Neural cell (in vitro differentiated cells): ENCODE measurements at regions not wholly inside any gene's neighbourhood (a gene's known extent, or its start where the extent isn't known, plus 50 kb on each side); places are given as distances from the start of the nearest gene placed in this dataset.

Experiments
- H2AFZ ChIP-seq: fragments of 200-600, 300-800 bp; sonication (generic), shearing (Covaris generic); 2 replicates; pipeline ENCODE4 v1.6.0; 2014; ENCODE audit warnings: low read depth, mild to moderate bottlenecking, antibody characterized with exemption, low read length, moderate library complexity
- H3F3A ChIP-seq: fragments of 200-600 bp; shearing (Covaris generic); 2 replicates; pipeline ENCODE4 v1.6.1; 2016; ENCODE audit warnings: mild to moderate bottlenecking, moderate library complexity, mixed read lengths, antibody characterized with exemption, low read length; ENCODE audit not compliant: insufficient read depth, poor library complexity, severe bottlenecking
- H3K27ac ChIP-seq: fragments of 200-600, 300-800 bp; sonication (generic), shearing (Covaris generic); 2 replicates; pipeline ENCODE4 v1.5.1; 2014; ENCODE audit warnings: mild to moderate bottlenecking, low read length, moderate library complexity
- H3K27me3 ChIP-seq: fragments of 300-800, 200-600 bp; sonication (generic), shearing (Covaris generic); 2 replicates; pipeline ENCODE4 v1.6.0; 2014; ENCODE audit warnings: mild to moderate bottlenecking, low read depth, low read length, moderate library complexity; ENCODE audit not compliant: insufficient read depth
- H3K36me3 ChIP-seq: fragments of 300-800, 200-600 bp; sonication (generic), shearing (Covaris generic); 2 replicates; pipeline ENCODE4 v1.5.1; 2014; ENCODE audit warnings: mild to moderate bottlenecking, antibody characterized with exemption, low read length, moderate library complexity; ENCODE audit not compliant: insufficient read depth
- H3K4me2 ChIP-seq: fragments of 300-800, 200-600 bp; sonication (generic), shearing (Covaris generic); 2 replicates; pipeline ENCODE4 v1.6.0; 2014; ENCODE audit warnings: mild to moderate bottlenecking, low read length
- H3K4me3 ChIP-seq: fragments of 300-800, 200-600 bp; sonication (generic), shearing (Covaris generic); 2 replicates; pipeline ENCODE4 v1.5.1; 2014; ENCODE audit warnings: mild to moderate bottlenecking, low read length, moderate library complexity
- H3K79me2 ChIP-seq: fragments of 200-600 bp; shearing (Covaris generic); replicated peaks from 2 replicates; pipeline ENCODE4 v1.6.0; 2014; ENCODE audit warnings: mild to moderate bottlenecking, low read length, moderate library complexity; ENCODE audit not compliant: insufficient read depth
- H3K9ac ChIP-seq: fragments of 300-800, 200-600 bp; sonication (generic), shearing (Covaris generic); 2 replicates; pipeline ENCODE4 v1.6.1; 2016; ENCODE audit warnings: mild to moderate bottlenecking, low read length, mixed read lengths
- H3K9me2 ChIP-seq: fragments of 200-600 bp; shearing (Covaris generic); 2 replicates; pipeline ENCODE4 v1.6.1; 2016; ENCODE audit warnings: mild to moderate bottlenecking, low read length, mixed read lengths; ENCODE audit not compliant: insufficient read depth
- H3K9me3 ChIP-seq: fragments of 200-600, 300-800 bp; sonication (generic), shearing (Covaris generic); 2 replicates; pipeline ENCODE4 v1.6.1; 2016; ENCODE audit warnings: mild to moderate bottlenecking, mixed run types, low read length, moderate library complexity, mixed read lengths
- H4K20me1 ChIP-seq: fragments of 200-600 bp; shearing (Covaris generic); 2 replicates; pipeline ENCODE4 v1.6.1; 2016; ENCODE audit warnings: mild to moderate bottlenecking, mixed run types; ENCODE audit not compliant: insufficient read depth
- CTCF ChIP-seq: fragments of 450-650 bp; IDR thresholded peaks from 2 replicates; pipeline ENCODE4 v1.5.1; 2014; ENCODE audit warnings: antibody characterized with exemption, mild to moderate bottlenecking, moderate library complexity; ENCODE audit not compliant: poor library complexity, severe bottlenecking
- EP300 ChIP-seq: fragments of 450-650 bp; conservative IDR thresholded peaks from 2 replicates; pipeline ENCODE4 v1.6.1; 2014; ENCODE audit warnings: antibody characterized with exemption, mild to moderate bottlenecking, moderate library complexity; ENCODE audit not compliant: poor library complexity, severe bottlenecking
- EZH2 ChIP-seq: fragments of 200-600, 300-800 bp; shearing (Covaris generic), sonication (generic); IDR thresholded peaks from 2 replicates; pipeline ENCODE4 v1.6.1; 2014; ENCODE audit warnings: antibody characterized with exemption, low read length, borderline replicate concordance, mild to moderate bottlenecking; ENCODE audit not compliant: insufficient read depth, poor library complexity, severe bottlenecking
- MXI1 ChIP-seq: fragments of 450-650 bp; conservative IDR thresholded peaks from 2 replicates; pipeline ENCODE4 v1.6.1; 2014; ENCODE audit warnings: antibody characterized with exemption, mild to moderate bottlenecking; ENCODE audit not compliant: poor library complexity, severe bottlenecking
- POLR2AphosphoS5 ChIP-seq: IDR thresholded peaks from 2 replicates; pipeline ENCODE4 v1.6.1; 2012
- RAD21 ChIP-seq: fragments of 450-650 bp; conservative IDR thresholded peaks from 2 replicates; pipeline ENCODE4 v1.6.1; 2014; ENCODE audit warnings: antibody characterized with exemption, mild to moderate bottlenecking, moderate library complexity
- REST ChIP-seq: IDR thresholded peaks from 2 replicates; pipeline ENCODE4 v1.6.1; 2012; ENCODE audit warnings: borderline replicate concordance
- SMC3 ChIP-seq: fragments of 450-650 bp; conservative IDR thresholded peaks from 2 replicates; pipeline ENCODE4 v1.6.1; 2014; ENCODE audit warnings: antibody characterized with exemption, mild to moderate bottlenecking, moderate library complexity; ENCODE audit not compliant: poor library complexity
- TAF1 ChIP-seq: IDR thresholded peaks from 2 replicates; pipeline ENCODE4 v1.6.1; 2012; ENCODE audit warnings: low read depth

GRCh38 chr21:35791541-35792325 lies 268.6 kb downstream of the SETD4 start:
- no peaks in the 10 kb centered on the region for H3F3A ChIP-seq
- H3K4me2 ChIP-seq: no peak overlapping the region

GRCh38 chr21:35783721-35784120 lies 276.6 kb downstream of the SETD4 start:
- H2AFZ ChIP-seq: no peak overlapping the region
- no peaks in the 10 kb centered on the region for H4K20me1 ChIP-seq

More at GRCh38 chr21:35791541-35792325, 268.6 kb downstream of the SETD4 start:
- no peaks in the 10 kb centered on the region for H3K9me3 ChIP-seq
- no peak for TF ChIP-seq REST
- no peak for TF ChIP-seq SMC3
- no peak for TF ChIP-seq MXI1
- TF ChIP-seq EP300: no peak
- no peak for TF ChIP-seq TAF1
- TF ChIP-seq CTCF: no peak
- TF ChIP-seq RAD21: no peak
- TF ChIP-seq POLR2AphosphoS5: no peak
- TF ChIP-seq EZH2: no peak
- no peak overlapping the region for H3K4me3 ChIP-seq
- H3K9ac ChIP-seq: no peak overlapping the region
- H3K79me2 ChIP-seq: no peaks in the 10 kb centered on the region
- no peak overlapping the region for H3K27ac ChIP-seq
- H3K36me3 ChIP-seq: no peaks in the 10 kb centered on the region
- no peaks in the 10 kb centered on the region for H3K27me3 ChIP-seq
- no peaks in the 10 kb centered on the region for H4K20me1 ChIP-seq
- no peaks in the 10 kb centered on the region for H3K9me2 ChIP-seq
- no peak overlapping the region for H2AFZ ChIP-seq

More at GRCh38 chr21:35783721-35784120, 276.6 kb downstream of the SETD4 start:
- Histone ChIP-seq H3K9me3 (no peaks in the 10 kb centered on the region), H3F3A (no peaks in the 10 kb centered on the region), H3K36me3 (no peaks in the 10 kb centered on the region), H3K79me2 (no peaks in the 10 kb centered on the region), H3K4me3 (no peak overlapping the region), H3K9me2 (no peaks in the 10 kb centered on the region), H3K9ac (no peak overlapping the region), H3K27me3 (no peaks in the 10 kb centered on the region), H3K27ac (no peak overlapping the region), H3K4me2 (no peak overlapping the region)
- TF ChIP-seq TAF1: no peak
